ENCODE measurements at regions not wholly inside any gene's neighbourhood (a gene's known extent, or its start where the extent isn't known, plus 50 kb on each side); places are given as distances from the start of the nearest gene placed in this dataset.

DNA sequence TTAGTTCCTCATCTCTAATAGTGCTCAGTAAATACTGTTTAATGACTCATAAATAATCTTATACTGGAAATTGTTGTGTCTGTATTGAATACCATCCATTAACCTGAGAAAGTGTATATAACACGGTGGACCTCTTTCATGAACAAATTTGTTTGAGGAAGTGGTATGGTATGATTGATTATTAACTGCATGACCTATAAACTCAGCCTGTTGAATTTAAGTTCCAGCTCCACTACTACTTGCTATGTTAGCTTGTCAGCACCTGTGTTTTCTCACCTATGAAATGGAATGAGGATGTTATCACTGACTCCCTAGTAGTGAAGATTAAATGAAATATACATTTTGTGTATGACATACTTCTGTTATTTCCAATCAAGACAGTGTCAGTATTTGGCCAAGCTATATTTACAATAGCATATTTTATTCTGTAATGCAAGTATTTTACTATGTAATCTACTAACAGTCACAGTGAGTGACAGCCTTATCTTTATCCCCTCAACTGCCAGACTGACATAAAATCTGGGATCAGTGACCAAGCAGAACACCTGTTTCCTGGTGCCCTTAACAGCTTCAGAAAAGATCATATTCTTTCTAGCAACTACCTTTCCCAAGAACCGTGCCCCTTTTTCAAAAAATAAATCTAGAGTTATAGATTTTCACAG, 77.3 kb upstream of the ITGA1 start:
- in situ Hi-C loops (cut with HindIII; ENCODE audit: low sequenced_read_pairs): no loop called here
- H3K4me3 ChIP-seq (ENCODE audit: low read depth, low read length): no peak overlapping the region
- TF ChIP-seq, protein P1, sequence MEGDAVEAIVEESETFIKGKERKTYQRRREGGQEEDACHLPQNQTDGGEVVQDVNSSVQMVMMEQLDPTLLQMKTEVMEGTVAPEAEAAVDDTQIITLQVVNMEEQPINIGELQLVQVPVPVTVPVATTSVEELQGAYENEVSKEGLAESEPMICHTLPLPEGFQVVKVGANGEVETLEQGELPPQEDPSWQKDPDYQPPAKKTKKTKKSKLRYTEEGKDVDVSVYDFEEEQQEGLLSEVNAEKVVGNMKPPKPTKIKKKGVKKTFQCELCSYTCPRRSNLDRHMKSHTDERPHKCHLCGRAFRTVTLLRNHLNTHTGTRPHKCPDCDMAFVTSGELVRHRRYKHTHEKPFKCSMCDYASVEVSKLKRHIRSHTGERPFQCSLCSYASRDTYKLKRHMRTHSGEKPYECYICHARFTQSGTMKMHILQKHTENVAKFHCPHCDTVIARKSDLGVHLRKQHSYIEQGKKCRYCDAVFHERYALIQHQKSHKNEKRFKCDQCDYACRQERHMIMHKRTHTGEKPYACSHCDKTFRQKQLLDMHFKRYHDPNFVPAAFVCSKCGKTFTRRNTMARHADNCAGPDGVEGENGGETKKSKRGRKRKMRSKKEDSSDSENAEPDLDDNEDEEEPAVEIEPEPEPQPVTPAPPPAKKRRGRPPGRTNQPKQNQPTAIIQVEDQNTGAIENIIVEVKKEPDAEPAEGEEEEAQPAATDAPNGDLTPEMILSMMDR (IDR thresholded peaks at IDR 0.05; ENCODE audit: low read depth, low read length, missing control alignments): no peak
- no peak for DNase-seq (ENCODE audit: low read depth)

GRCh38 chr5:52710972-52711596, 76.6 kb upstream of the ITGA1 start:
- no peak overlapping the region for H3K4me3 ChIP-seq (ENCODE audit: low read depth, low read length)
- TF ChIP-seq, protein P1 (IDR thresholded peaks at IDR 0.05; ENCODE audit: low read depth, low read length, missing control alignments): no peak
- no peak for DNase-seq (ENCODE audit: low read depth)
- in situ Hi-C loops (cut with HindIII; ENCODE audit: low sequenced_read_pairs): no loop called here

DNA sequence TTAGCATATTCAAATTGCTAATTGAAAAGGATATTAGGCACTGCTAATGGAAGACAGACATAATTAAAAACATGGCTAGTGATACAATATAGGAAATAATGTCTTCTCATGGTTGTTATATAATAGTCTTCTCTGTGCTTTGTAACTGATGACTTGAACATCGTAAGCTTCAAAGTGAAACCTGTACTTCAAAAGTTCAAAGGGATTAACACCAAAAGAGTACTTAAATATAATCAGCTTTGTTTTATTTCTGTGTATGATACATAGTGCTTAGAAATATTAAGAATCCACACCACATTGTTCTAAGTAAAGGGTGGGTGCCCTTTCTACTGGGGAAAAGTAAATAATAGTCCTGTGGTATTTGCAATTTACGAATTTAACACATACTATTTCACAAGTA, 75.4 kb upstream of the ITGA1 start:
- in situ Hi-C loops (cut with HindIII; ENCODE audit: low sequenced_read_pairs): no loop called here
- DNase-seq (ENCODE audit: low read depth): no peak
- TF ChIP-seq, protein P1 (IDR thresholded peaks at IDR 0.05; ENCODE audit: low read depth, low read length, missing control alignments): no peak

DNA sequence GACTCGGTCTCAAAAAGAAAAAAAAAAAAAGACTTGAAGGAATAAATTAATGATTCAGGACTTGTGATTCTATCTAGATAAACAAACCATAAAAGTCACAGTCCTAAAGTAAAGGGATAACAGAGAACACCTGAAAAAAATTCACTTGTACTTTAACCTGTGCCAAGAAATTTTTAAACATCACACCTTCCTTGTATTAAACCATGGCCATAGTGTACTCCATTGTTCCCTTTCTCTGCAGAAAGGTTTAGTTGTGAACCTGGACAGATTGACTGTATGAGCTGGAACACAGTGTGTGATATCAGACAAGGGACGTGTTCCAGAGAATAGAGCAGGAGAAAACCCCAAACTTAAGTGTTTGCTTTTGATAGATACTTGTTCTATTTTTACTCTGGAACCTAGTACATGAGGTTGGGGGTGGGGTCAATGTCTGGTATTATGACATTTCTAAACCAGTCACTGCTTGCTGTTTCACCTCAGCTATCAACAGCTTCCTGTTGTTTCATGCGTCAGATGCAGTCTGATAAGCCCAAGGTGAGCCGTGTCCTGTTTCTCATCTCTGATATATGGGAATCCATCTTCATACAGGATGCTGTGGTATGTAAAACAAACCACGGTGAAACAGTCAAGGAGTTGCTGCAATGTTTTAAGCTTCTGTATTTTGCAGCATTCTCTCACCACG, 62.5 kb upstream of the ITGA1 start:
- H3K4me3 ChIP-seq (ENCODE audit: low read depth, low read length): no peak overlapping the region
- in situ Hi-C loops (cut with HindIII; ENCODE audit: low sequenced_read_pairs): loop anchor here (5.0 kb wide), 1 partner anchor 63 kb away; no protein-coding TSS in a partner anchor
- no peak for DNase-seq (ENCODE audit: low read depth)
- TF ChIP-seq, protein P1 (IDR thresholded peaks at IDR 0.05; ENCODE audit: low read depth, low read length, missing control alignments): no peak

More for the DNA sequence above, 75.4 kb upstream of the ITGA1 start:
- no peak overlapping the region for H3K4me3 ChIP-seq (ENCODE audit: low read depth, low read length)

GRCh38 chr5:52725808-52726207, 61.9 kb upstream of the ITGA1 start:
- in situ Hi-C loops (cut with HindIII; ENCODE audit: low sequenced_read_pairs): loop anchor here (5.0 kb wide), 1 partner anchor 64 kb away; no protein-coding TSS in a partner anchor
- peak; percentile 3 for DNase-seq (ENCODE audit: low read depth)
- TF ChIP-seq, protein P1 (IDR thresholded peaks at IDR 0.05; ENCODE audit: low read depth, low read length, missing control alignments): no peak
- no peak overlapping the region for H3K4me3 ChIP-seq (ENCODE audit: low read depth, low read length)

GRCh38 chr5:52727020-52727419, 60.7 kb upstream of the ITGA1 start:
- H3K4me3 ChIP-seq (ENCODE audit: low read depth, low read length): no peak overlapping the region
- TF ChIP-seq, protein P1 (IDR thresholded peaks at IDR 0.05; ENCODE audit: low read depth, low read length, missing control alignments): no peak
- in situ Hi-C loops (cut with HindIII; ENCODE audit: low sequenced_read_pairs): loop anchor here (5.0 kb wide), 1 partner anchor 65 kb away; no protein-coding TSS in a partner anchor
- DNase-seq (ENCODE audit: low read depth): no peak
